ENCODE measurements at regions not wholly inside any gene's neighbourhood (a gene's known extent, or its start where the extent isn't known, plus 50 kb on each side); places are given as distances from the start of the nearest gene placed in this dataset.

DNA sequence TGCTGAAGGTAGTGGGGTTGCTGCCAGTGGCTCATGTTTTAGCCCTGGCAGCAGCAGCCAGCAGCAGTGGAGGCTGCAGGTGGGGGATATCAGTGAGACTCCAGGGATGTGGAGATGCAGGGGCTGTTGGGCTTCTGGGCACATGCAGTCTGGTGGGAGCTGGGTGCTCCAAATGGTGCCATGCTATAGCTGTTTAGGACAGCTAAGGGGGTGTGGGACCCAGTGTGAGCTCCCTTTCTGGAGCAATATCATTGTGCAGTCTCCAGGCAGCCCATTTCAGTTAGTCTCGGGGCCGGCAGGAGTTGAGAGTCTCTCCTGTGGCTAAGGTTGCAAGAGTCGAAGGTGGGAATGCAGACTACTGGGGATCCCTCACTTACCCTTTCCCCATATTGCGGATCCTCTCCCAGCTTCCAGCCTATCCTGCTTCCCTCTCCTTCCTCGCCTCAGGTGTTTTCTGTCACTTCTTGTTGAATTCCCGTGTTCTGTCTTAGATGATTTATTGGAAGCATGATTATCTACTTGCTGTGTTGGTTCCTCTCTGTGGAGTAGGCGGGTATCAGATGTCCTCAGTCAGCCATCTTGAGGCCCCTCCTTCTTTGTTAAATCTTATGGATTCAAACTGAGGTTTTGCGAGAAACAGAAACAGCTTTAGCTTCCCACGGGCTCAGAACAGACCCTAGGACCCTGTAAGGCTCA is 112.0 kb downstream of the FAM43A start:
- H3K4me3 ChIP-seq (ENCODE audit: low read depth in 1 of 2, low read length in 2 of 2) = no peak overlapping the region
- H3K79me2 ChIP-seq (ENCODE audit: insufficient read depth, low read length) = no peaks in the 10 kb centered on the region
- no peaks in the 10 kb centered on the region for H3K4me1 ChIP-seq (ENCODE audit: insufficient read depth, low read length)
- no peaks in the 10 kb centered on the region for H4K20me1 ChIP-seq (ENCODE audit: insufficient read depth, low read length)
- TF ChIP-seq, protein P1, sequence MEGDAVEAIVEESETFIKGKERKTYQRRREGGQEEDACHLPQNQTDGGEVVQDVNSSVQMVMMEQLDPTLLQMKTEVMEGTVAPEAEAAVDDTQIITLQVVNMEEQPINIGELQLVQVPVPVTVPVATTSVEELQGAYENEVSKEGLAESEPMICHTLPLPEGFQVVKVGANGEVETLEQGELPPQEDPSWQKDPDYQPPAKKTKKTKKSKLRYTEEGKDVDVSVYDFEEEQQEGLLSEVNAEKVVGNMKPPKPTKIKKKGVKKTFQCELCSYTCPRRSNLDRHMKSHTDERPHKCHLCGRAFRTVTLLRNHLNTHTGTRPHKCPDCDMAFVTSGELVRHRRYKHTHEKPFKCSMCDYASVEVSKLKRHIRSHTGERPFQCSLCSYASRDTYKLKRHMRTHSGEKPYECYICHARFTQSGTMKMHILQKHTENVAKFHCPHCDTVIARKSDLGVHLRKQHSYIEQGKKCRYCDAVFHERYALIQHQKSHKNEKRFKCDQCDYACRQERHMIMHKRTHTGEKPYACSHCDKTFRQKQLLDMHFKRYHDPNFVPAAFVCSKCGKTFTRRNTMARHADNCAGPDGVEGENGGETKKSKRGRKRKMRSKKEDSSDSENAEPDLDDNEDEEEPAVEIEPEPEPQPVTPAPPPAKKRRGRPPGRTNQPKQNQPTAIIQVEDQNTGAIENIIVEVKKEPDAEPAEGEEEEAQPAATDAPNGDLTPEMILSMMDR (IDR thresholded peaks at IDR 0.05; ENCODE audit: borderline replicate concordance, extremely low read depth, low read length, poor library complexity, severe bottlenecking) = no peak
- TF ChIP-seq EZH2 (IDR thresholded peaks at IDR 0.05; ENCODE audit: borderline replicate concordance, low read depth, low read length, severe bottlenecking) = no peak
- peaks cover 15% of the 10 kb centered on the region for H3K9me3 ChIP-seq (ENCODE audit: insufficient read depth, low read length, severe bottlenecking)
- ATAC-seq (ENCODE audit: insufficient read depth, low read depth) (no peak), DNase-seq (no peak)
- H3K27me3 ChIP-seq (ENCODE audit: insufficient read depth, low read length, poor library complexity) = no peaks in the 10 kb centered on the region
- no peak overlapping the region for H3K27ac ChIP-seq (ENCODE audit: low read length)
- no peak overlapping the region for H2AFZ ChIP-seq (ENCODE audit: low read depth, low read length)
- H3K4me2 ChIP-seq (ENCODE audit: insufficient read depth, low read length) = no peak overlapping the region
- no peaks in the 10 kb centered on the region for H3K36me3 ChIP-seq (ENCODE audit: insufficient read depth, low read length)
- no peak overlapping the region for H3K9ac ChIP-seq (ENCODE audit: low read depth, low read length)

DNA sequence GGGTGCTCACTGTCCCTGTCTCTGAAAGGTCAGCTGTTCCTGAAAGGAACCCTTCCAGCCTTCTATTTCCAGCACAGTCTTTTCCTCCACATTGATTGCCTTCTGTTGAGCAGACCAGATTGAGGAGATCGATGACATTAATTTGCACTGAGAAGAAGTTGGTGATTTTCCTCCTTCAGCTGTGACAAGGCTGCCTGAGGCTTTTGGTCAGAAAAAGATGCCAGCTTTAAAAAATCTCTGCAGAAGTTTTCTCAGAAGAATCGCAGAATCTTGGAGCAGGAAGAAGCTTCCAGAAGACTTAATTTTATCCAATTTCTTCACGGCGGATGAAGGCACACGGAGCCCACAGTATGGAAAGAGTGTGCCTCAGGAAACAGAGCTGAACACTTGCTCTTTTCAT is 112.8 kb downstream of the FAM43A start:
- no peak for TF ChIP-seq EZH2 (IDR thresholded peaks at IDR 0.05; ENCODE audit: borderline replicate concordance, low read depth, low read length, severe bottlenecking)
- TF ChIP-seq, protein P1 (IDR thresholded peaks at IDR 0.05; ENCODE audit: borderline replicate concordance, extremely low read depth, low read length, poor library complexity, severe bottlenecking) = no peak
- no peak for DNase-seq
- no peaks in the 10 kb centered on the region for H3K79me2 ChIP-seq (ENCODE audit: insufficient read depth, low read length)
- peaks cover under 1% of the 10 kb centered on the region for H3K27me3 ChIP-seq (ENCODE audit: insufficient read depth, low read length, poor library complexity)
- no peaks in the 10 kb centered on the region for H4K20me1 ChIP-seq (ENCODE audit: insufficient read depth, low read length)
- no peak overlapping the region for H3K4me2 ChIP-seq (ENCODE audit: insufficient read depth, low read length)
- no peak overlapping the region for H3K4me3 ChIP-seq (ENCODE audit: low read depth in 1 of 2, low read length in 2 of 2)
- peaks cover 15% of the 10 kb centered on the region for H3K9me3 ChIP-seq (ENCODE audit: insufficient read depth, low read length, severe bottlenecking)
- H3K9ac ChIP-seq (ENCODE audit: low read depth, low read length) = no peak overlapping the region
- H3K27ac ChIP-seq (ENCODE audit: low read length) = no peak overlapping the region
- H2AFZ ChIP-seq (ENCODE audit: low read depth, low read length) = no peak overlapping the region
- no peaks in the 10 kb centered on the region for H3K36me3 ChIP-seq (ENCODE audit: insufficient read depth, low read length)
- no peaks in the 10 kb centered on the region for H3K4me1 ChIP-seq (ENCODE audit: insufficient read depth, low read length)
- ATAC-seq (ENCODE audit: insufficient read depth, low read depth) = no peak

DNA sequence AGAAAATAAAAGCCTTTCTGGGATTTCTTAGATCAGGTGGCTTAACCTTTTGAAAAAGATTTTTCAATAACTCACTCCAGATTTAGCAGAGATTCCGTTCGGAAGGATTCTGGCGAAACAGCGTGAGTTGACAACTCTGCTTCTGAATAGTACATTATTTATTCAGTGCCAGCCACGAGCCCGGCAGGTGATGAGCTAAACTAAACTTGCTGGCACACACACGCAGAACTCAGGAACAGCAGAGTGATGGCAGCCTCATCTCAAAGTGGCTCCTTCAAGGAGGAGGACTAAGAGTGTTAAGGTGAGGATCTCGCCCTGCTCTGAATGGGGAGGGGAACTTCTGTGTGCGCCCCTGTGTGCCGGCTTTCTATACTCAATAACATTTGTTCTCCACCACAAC is 114.3 kb downstream of the FAM43A start:
- Histone ChIP-seq H3K27ac (ENCODE audit: low read length) (no peak overlapping the region), H3K4me3 (ENCODE audit: low read depth in 1 of 2, low read length in 2 of 2) (no peak overlapping the region), H3K36me3 (ENCODE audit: insufficient read depth, low read length) (no peaks in the 10 kb centered on the region), H3K79me2 (ENCODE audit: insufficient read depth, low read length) (no peaks in the 10 kb centered on the region), H4K20me1 (ENCODE audit: insufficient read depth, low read length) (no peaks in the 10 kb centered on the region), H3K4me2 (ENCODE audit: insufficient read depth, low read length) (no peak overlapping the region), H3K9me3 (ENCODE audit: insufficient read depth, low read length, severe bottlenecking) (peaks cover 15% of the 10 kb centered on the region), H3K9ac (ENCODE audit: low read depth, low read length) (no peak overlapping the region), H3K27me3 (ENCODE audit: insufficient read depth, low read length, poor library complexity) (peaks cover 10% of the 10 kb centered on the region), H3K4me1 (ENCODE audit: insufficient read depth, low read length) (no peaks in the 10 kb centered on the region), H2AFZ (ENCODE audit: low read depth, low read length) (no peak overlapping the region)
- TF ChIP-seq, protein P1 (IDR thresholded peaks at IDR 0.05; ENCODE audit: borderline replicate concordance, extremely low read depth, low read length, poor library complexity, severe bottlenecking) = no peak
- TF ChIP-seq EZH2 (IDR thresholded peaks at IDR 0.05; ENCODE audit: borderline replicate concordance, low read depth, low read length, severe bottlenecking) = no peak
- no peak for ATAC-seq (ENCODE audit: insufficient read depth, low read depth)
- no peak for DNase-seq
